GM12873 (cell line): ENCODE measurements at regions not wholly inside any gene's neighbourhood (a gene's known extent, or its start where the extent isn't known, plus 50 kb on each side); places are given as distances from the start of the nearest gene placed in this dataset.

Experiments
- CTCF ChIP-seq: IDR thresholded peaks from 2 replicates; pipeline ENCODE4 v1.5.1; 2012; ENCODE audit warnings: low read depth, mild to moderate bottlenecking, moderate library complexity, low read length, control low read depth; ENCODE audit not compliant: insufficient read depth; ENCODE audit errors: missing control alignments

DNA sequence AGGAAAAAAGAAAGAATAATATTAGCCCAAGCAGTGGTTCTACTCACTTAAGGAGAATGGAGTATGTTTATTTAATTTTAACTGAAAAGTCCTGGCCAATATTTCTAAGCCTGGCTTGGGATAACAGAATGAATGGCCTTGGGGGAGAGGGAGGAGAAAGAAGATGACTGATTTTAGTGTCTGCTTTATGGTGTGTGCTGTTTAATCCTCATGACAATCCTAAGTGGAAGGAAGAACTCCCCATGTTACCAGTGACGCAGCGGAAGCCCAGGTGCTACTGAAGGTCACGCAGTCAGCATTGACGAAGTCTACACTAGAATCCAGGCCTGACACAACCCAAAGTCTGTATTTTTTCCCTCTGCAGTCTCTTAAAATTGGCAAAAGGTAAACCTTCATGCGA is 50.5 kb downstream of the PALM2AKAP2 start:
- TF ChIP-seq CTCF, result no peak

- no peak for TF ChIP-seq CTCF
These were observed 52.1 kb downstream of the PALM2AKAP2 start for GRCh38 chr9:109831998-109832658.

- TF ChIP-seq CTCF, result no peak
These were observed 54.9 kb downstream of the PALM2AKAP2 start for GRCh38 chr9:109834855-109835254.

DNA sequence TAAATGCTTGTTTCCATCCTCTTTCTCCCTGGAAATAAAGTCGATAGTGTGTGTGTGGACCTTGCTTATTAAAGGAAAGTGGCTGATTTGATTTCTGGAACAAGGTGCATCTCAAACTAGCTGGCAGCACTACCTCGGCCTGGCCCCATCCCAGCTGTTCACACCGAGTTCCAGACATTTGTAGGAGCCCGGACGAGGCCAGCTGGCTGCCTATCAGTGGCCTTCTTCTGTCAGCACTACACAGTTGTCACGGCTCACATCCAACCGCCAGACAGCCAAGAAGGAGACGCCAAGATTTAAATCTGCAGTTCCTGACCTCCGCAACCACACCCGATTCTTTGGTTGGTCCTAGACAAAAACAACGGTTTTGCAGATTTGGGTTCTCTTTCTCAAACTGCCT is 63.6 kb downstream of the PALM2AKAP2 start:
- TF ChIP-seq CTCF, result no peak

DNA sequence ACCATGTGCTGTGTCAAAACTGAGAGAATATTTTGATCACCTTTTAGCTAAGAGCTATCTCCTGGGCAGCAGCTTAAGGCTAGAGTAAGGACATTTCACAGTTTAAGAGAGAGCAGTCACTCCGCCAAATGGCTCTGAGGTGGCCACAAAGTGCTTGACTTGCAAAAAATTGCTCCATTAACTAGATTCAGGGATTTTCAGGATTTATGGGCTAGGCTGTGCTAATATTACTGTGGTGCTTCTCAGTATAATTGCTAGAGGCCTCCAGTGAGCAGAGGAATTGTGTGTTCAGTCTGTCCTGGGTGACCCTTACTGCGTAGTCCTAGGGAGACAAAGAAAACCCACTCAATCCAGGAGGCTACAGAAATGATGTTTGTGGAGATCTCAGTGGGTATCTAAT is 65.2 kb downstream of the PALM2AKAP2 start:
- no peak for TF ChIP-seq CTCF

DNA sequence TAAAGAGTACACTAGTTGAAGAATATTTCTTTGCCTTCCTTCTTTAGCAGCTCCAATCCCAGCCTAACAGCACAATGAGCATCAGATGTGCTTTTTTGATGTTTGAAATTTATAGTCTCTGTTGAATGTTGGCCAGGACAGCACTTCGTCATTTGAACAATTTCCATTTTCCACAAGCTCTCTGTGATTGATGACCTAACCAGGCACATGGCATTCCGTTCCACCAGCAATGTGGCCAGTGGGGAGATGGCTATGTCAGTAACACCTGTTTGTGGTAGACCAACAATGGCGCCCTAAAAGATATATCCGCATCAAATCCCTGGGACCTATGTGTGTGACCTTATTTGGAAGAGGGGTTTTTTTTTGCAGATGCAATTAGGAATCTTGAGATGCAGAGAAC is 66.8 kb downstream of the PALM2AKAP2 start:
- TF ChIP-seq CTCF, result no peak

DNA sequence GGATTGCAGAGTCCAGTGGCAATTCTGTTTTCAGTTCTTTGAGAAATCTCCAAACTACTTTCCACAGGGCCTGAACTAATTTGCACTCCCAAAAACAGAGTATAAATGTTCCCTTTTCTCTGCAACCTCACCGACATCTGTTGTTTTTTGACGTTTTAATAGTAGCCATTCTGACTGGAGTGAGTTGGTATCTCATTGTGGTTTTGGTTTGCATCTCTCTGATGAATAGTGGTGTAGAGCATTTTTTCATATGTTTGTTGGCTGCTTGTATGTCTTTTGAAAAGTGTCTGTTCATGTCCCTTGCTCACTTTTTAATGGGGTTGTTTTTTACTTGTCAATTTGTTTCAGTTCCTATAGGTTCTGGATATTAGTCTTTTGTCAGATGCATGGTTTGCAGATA is 72.6 kb downstream of the PALM2AKAP2 start:
- TF ChIP-seq CTCF, result no peak

DNA sequence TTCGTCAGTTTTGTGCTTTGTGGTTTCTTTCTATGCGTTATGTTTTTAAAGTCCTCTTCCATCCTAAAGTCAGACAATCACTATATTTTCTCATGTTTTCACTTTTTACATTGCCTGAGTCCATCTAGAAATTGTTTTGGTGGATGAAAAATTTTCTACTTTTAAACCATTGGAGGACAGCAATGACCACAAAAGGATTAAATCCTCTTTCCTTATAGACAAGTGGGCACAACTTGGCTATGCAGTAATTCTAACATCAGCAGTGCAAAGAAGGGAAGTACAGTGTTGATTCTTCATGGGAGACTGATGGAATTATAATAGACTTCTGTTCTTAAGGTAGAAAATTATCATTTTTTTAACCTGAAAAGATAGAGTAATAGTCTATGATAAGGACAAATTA is 75.5 kb downstream of the PALM2AKAP2 start:
- no peak for TF ChIP-seq CTCF
